HG03460 (cell line): ENCODE measurements at regions not wholly inside any gene's neighbourhood (a gene's known extent, or its start where the extent isn't known, plus 50 kb on each side); places are given as distances from the start of the nearest gene placed in this dataset.
"Not testable (repeated sequence)": the region's sequence is repeated elsewhere in the genome, so short reads cannot be mapped to it uniquely, and the experiment has no call there.

ENCODE experiments used
- ATAC-seq: cut with Tn5 transposase; IDR thresholded peaks from one replicate; pipeline ENCODE4 v1.9.1; 2021; ENCODE audit not compliant: unreplicated experiment

- peak; percentile 64 for ATAC-seq
These were observed 308.2 kb downstream of the SPATA31A1 start for GRCh38 chr9:39663713-39664112.

- ATAC-seq = not testable (repeated sequence)
These were observed 309.6 kb downstream of the SPATA31A1 start for GRCh38 chr9:39665020-39665419.

GRCh38 chr9:39674437-39675210 lies 319.2 kb downstream of the SPATA31A1 start:
- not testable (repeated sequence) for ATAC-seq

- ATAC-seq = not testable (repeated sequence)
These were observed 319.7 kb downstream of the SPATA31A1 start for GRCh38 chr9:39675211-39675553.

DNA sequence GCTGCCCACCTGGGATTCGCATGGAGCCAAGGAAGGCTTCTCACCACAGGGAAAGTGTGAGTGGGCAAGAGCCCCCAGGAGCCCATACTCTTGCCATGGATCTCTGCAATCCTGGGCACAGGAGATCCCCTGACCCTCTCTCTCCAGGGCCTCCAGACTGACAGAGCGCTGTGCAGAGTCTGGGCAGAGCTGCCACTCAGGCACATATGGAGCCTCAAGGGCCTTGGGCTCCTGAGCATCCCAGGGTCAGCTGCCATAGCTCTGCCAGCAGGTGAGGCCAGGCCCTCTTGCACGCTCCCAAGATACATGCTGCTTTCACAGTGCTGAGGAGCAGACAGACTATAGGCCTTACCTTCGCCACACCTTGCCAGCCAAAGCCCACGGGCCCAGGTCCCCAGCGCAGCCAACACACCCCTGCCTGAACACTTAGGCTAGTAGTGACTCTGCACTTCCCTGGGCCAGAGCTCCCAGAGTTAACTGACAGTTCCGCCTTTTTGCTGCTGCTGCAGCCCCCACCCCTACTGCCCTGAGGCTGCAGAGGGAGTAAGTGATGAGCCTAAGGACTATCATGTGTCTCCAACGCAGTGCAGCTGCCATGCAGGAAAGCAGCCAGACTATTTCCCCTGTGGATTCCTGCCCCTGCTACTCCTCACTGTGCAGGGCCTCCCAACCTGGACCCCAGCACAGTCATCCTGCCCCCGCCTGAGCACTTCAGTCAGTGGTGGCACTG lies 323.2 kb downstream of the SPATA31A1 start:
- not testable (repeated sequence) for ATAC-seq

- ATAC-seq = not testable (repeated sequence)
These were observed 325.4 kb downstream of the SPATA31A1 start for GRCh38 chr9:39680694-39681401.

DNA sequence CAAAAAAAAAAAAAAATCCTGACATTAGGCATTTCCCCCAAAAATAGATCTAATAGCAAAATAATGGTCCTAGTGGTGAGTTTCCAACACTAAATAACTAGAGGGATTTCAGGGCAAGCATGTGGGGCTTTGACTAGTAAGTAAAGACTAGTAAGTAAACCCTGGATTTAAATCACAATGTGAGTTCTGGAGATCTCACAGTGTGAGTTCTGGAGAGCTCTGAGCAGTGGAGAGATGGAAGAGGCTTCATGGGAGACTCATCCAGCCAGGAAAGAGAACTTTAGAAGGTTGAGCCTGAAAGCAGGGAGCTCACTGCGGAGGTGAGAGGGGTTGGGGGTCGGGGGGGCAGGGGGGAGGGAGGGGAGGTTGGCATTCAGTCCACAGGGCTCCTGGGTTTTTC lies 373.4 kb downstream of the SPATA31A1 start:
- not testable (repeated sequence) for ATAC-seq

DNA sequence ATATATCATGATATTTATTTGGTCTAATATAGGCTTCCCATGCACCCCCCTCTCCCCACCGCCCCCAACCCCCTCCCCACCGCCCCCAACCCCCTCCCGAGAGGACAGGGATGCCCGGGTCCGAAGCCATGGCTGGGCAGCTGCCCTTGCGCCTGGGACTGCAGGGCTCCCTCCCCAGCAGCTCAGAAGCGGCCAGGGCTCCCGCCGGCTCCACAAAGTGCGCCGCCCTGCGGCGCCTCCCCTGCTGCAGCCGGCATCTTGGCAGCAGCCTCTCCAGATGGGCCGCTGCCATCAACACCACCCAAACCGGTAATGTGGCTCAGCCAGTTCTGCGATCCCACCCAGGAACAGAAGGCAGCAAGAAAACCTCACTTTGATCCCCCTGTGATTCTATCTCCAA lies 389.4 kb downstream of the SPATA31A1 start:
- ATAC-seq = not testable (repeated sequence)

DNA sequence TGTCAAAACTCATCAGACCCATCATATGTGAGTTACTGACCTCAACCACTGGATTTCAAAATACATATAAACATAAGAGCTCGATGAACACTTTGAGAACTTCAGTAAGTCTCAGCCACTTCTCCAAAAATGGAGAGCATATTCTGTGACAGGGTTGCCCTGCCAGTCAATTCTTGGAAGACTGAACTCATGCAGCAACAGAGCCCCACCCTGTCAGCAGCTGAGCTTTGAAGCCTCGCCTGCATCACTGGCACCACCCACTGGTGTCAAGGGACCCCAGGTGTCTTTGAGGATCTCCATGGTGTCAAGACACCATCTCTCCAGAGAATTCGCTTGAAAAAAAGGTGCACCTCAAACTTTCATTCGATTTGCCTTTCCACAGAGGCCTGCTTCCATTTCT lies 420.1 kb downstream of the SPATA31A1 start:
- not testable (repeated sequence) for ATAC-seq

DNA sequence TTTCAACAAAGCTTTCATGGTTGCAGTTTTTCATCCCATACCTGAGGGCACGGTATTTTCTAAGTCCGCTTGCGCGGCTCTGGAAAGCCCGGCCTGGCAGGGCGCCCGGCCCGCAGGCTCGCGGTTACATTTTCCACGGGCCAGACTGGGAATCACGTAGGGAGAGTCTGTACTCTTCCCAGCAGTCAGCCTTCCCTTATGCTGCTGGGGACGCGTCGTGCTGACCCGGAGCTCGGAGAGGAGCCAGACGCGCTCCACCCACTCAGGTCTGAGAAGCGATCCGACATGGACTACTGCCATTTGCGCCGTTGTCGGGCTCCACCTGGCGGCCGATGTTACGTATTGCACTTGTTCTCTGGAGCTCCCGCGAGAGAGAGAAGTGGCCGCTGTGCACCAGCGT lies 435.9 kb downstream of the SPATA31A1 start:
- peak; percentile 100 for ATAC-seq

DNA sequence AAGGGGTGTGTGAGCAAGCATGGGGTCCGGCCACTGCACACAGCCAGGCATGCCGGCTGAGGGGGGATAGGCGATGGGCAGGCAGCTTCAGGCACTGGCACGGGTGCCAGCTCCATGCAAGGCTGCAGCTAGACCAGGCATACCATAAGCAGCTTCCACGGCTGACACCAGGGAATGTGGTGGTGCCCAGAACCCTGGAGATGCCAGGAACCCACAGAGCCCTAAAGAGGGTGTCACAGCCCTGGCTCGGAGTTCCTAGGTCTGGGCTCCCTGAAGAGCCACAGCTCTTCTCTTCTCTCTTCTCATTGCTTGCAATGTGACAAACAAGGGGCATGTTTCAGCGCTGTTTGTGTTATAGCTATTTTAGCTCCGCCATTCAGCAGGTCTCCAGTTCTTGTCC lies 442.5 kb downstream of the SPATA31A1 start:
- not testable (repeated sequence) for ATAC-seq

GRCh38 chr9:39799252-39799651 lies 443.8 kb downstream of the SPATA31A1 start:
- not testable (repeated sequence) for ATAC-seq

DNA sequence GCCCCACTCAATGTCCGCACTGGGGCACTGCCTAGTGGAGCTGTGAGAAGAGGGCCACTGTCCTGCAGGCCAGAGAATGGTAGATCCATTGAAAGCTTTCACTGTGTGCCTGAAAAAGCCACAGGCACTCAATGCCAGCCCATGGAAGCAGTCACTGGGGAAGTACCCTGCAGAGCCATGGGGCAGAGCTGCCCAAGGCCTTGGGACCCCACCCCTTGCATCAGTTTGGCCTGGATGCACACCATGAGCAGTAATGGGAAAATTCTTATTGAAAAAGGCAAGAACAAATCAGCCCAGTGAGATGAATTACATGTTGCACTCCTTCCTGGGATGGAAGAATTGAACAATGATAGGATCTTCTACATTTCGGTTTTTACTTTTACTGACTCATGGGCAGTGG lies 447.1 kb downstream of the SPATA31A1 start:
- not testable (repeated sequence) for ATAC-seq

DNA sequence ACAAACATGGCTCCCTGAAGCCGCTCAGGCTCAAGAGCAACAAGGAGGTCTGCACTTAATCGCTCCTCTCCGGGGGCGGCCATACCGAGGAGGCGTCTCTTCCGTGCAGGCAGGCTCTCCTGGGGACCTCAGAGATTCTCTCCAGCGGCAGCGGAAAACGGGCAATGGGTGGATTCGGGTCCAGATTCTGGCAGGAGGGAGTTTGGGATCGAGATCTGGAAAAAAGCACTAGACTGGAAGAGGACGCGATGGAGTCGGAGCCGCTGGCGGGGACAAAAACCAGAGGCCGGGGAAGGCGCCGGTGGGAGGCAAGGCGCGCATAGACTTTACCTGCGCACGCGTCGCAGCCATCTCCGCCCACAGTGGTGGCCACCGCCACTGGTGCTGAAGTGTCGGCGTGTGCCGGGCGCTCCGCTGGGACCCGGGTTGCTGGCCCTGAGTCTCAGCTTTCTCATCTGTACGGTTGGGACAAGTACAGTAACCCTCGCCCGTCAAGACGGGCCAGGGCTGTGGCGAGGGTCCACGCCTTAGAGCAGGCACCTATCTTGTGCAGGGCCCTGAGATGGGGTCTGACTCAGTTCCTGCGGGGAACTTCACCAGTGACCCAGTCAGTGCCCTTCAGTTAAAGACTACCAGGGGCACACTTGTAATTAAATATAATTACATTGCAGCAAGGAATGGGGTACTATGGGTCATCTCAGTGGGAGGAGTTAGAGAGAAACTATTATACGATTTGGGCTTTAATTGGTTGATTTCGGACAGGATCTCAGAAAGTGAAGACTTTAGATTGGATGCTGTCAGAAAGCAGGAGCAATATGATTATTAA lies 454.1 kb downstream of the SPATA31A1 start:
- ATAC-seq = peak; percentile 88

DNA sequence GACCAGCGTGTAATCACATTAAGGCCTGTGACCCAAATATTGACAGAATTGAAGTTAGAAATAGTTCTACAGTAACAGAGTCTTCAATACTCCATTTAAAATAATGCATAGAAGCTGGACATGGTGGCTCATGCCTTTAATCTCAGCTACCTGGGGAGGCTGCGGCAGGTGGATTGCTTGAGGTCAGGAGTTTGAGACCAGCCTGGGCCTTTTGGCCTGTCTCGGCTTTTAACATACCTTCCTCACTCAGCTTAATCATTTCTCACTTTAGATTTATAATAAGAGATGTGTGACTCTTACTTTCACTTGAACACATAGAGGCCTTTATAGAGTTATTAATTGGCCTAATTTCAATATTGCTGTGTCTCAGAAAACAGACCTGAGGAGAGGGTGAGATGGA lies 454.9 kb downstream of the SPATA31A1 start:
- not testable (repeated sequence) for ATAC-seq

GRCh38 chr9:39811615-39812014 lies 456.1 kb downstream of the SPATA31A1 start:
- not testable (repeated sequence) for ATAC-seq

GRCh38 chr9:39828457-39828856 lies 473.0 kb downstream of the SPATA31A1 start:
- ATAC-seq = not testable (repeated sequence)
